ENCODE measurements at regions not wholly inside any gene's neighbourhood (a gene's known extent, or its start where the extent isn't known, plus 50 kb on each side); places are given as distances from the start of the nearest gene placed in this dataset.

- TF ChIP-seq CTCF (conservative IDR thresholded peaks at IDR 0.05 in 1 of 2, IDR thresholded peaks at IDR 0.05 in 1 of 2; ENCODE audit: low read depth in 1 of 2, low read length in 2 of 2) (no peak), EZH2 (IDR thresholded peaks at IDR 0.05; ENCODE audit: low read length, missing control alignments) (no peak)
Observed at GRCh38 chr3:67957268-67957667, 302.9 kb upstream of the SUCLG2 start.
